CD1c-positive myeloid dendritic cell (primary cell): ENCODE measurements at regions not wholly inside any gene's neighbourhood (a gene's known extent, or its start where the extent isn't known, plus 50 kb on each side); places are given as distances from the start of the nearest gene placed in this dataset.

Experiments
- DNase-seq: peaks from one replicate; pipeline ENCODE4 v3.0.0-alpha.2; 2016; ENCODE audit errors: extremely low spot score

DNA sequence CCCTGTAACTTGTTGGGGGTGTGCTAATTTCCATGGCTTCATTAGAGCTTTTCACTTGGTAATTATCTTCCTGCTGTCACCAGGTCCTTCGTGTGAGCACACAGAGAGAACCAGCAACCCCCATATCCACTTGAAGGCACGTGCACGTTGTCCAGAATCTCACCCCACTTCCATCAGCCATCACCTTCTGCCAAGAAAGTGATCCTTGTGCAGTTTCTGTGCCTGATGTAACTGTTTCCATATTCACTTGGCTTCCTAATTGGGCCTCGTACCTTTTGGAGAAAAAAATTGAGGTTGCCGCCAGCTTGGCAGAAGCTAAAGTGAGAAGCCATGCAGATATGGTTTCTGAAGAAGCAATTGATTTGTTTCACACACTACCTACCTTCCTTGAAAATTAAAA is 153.7 kb upstream of the TSHZ2 start:
- DNase-seq: no peak

DNA sequence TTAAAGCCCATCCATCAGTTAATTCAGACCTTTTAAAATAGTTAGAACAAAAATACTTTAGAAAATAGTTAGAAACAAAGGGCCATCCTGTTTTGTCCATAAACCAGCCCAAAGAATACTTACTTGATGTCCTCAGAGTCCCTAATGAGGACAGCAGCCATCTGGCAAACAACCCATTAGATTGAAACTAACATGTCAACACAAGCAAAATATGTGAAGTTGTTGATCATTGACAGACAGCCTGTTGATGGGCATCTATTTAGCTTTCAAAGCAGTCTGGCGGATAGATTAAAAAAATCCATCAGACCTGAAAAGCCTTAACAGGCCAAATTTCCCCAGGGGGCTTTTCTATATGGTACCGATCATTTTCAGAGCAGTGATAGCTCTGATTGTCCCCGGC is 154.2 kb upstream of the TSHZ2 start:
- no peak for DNase-seq

DNA sequence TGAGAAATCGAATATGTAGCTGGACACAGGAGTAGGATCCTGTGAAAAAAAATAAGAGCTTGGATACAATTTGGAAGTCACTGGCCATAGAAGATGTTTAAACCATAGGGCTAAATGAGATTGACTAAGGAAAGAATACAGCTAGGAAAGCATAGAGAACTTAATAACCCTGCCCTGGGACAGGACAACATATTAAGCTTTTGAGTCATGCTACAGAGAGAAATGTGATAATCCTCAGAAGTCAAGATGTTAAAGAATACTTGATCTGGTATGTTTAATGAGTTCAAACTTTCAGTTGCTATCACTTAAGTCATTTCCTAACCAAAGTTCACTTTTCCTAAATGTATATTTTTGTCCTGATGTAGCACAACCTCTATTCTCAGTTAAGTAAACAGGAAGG is 154.6 kb upstream of the TSHZ2 start:
- DNase-seq: no peak

- DNase-seq: no peak
Observed at GRCh38 chr20:52814371-52814770, 157.8 kb upstream of the TSHZ2 start.

- no peak for DNase-seq
Observed at GRCh38 chr20:52812231-52812847, 159.8 kb upstream of the TSHZ2 start.

- no peak for DNase-seq
Observed at GRCh38 chr20:52809003-52809402, 163.2 kb upstream of the TSHZ2 start.

- no peak for DNase-seq
Observed at GRCh38 chr20:52806918-52807317, 165.2 kb upstream of the TSHZ2 start.

DNA sequence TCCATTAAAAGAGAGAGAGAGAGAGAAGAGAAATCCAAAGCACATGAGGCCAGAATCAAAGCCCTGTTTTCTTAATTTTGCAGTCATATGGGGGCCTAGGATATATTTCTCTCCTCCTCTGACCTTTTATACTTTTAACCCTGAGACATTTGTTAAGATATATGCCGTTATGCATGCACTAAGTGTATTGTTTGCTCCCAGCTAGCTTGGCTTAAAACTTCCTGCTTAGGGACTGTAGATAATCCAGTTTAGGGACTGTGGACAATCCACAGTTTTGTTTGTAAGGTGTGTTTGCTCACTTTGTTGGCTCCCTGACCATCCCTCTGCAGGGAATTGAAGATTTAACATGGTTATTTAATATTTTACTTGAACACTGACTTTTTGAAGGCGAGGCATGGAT is 166.3 kb upstream of the TSHZ2 start:
- no peak for DNase-seq

DNA sequence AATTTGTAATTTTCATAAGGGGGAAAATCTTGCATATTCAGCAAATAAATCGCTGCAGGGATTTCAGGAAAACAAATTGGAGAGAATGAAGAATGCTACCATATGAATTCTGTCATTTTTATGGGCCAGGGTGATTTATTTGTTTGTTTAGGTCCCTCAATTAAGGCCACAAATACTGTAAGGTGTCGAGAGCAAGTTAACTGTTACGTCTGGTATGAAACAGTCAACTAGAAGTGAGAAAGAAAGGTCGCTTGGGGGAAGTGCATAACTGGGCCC is 166.9 kb upstream of the TSHZ2 start:
- DNase-seq: no peak

GRCh38 chr20:52804497-52805295 is 167.5 kb upstream of the TSHZ2 start:
- no peak for DNase-seq

GRCh38 chr20:52801628-52802006 is 170.5 kb upstream of the TSHZ2 start:
- no peak for DNase-seq

- no peak for DNase-seq
Observed at GRCh38 chr20:52800734-52801627, 171.2 kb upstream of the TSHZ2 start.

DNA sequence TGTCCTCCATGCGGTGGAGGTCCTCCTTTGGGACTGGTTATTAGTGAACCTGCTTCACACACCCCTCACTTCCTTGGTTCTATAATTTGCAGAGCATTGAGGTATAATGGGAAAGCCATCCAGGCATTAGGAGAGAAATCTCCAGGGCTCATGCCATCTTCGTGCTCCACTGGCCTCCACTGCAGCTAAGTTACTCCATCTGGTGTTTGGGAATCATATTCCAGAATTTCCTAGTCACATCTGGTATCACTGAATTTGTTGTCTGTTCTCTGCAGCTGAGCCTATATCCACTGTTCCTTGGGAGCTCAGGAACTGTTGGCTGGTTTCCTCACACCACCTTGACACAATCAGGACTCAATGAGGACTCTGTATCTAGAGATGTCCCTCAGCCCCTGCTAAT is 173.0 kb upstream of the TSHZ2 start:
- DNase-seq: no peak

DNA sequence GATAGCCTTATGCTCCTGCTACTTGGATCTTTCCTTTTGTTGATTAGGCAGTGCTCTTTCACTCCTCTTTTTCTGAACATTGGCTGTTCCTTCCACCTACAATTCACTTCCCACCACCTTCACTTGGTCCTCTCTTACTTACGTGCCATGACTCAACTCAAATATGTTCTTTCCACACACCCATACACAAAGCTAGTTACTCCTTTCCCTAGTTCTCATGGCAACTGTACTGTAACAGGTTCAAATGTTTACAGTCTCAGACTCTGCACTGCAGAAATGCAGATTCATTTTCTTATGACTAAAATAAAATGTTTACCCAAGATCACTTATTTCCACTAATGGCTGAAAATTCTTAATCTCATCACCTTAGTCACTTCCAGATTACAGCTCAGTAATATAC is 174.0 kb upstream of the TSHZ2 start:
- DNase-seq: no peak

DNA sequence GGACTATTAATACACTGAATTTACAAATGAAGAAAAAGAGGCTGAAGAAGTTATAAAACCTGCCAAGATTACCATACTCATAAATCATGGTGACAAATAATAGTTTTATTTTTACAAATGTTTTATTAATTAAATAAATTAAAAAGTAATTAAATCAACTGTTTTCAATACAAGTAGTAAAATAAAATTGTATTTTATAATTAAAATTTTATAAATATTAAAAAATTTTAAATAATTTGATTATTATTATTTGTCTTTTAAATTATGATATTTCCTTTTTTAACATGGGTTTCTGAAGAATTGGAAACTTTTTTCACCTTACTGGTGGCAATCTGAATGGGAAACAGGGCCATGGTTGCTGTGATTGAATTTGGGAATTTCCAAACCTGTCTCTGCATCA is 177.3 kb upstream of the TSHZ2 start:
- no peak for DNase-seq

- no peak for DNase-seq
Observed at GRCh38 chr20:52793339-52793963, 178.7 kb upstream of the TSHZ2 start.

DNA sequence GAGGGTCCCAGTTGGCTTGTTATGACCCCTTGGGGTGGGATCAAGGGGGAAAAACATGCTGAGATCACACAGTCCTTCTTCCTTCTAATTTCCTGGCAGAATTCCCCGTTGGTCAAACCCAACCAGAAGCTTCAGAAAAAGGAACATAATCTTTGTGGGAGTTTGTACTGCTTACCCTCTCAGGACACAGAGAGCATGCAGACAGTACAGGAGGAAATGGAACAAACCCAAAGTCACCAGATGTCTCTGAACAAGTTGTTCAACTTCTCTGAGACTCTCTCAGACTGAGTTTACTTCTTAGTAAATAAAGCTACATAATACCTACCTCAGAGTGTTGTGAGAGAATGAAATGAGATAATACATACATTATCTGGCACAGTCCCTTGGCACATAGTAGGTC is 181.1 kb upstream of the TSHZ2 start:
- DNase-seq: no peak

DNA sequence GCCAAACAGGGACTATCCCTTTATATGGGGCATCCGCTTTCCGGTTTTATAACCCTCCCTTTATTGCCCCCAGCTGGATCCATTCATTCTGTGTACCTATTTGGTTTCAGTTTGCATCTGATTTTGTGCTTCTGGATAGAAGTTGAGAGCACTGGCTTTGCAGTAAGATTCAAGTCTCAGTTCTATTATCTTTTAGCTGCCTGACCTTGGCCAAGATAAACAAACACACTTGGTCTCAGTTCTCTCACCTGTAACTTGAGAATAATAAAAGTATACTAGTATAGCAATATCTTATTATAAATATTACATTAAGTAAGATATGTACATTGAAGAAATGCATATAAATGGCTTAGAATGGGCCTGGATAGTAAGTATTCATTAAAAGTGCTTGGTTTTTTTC is 182.4 kb upstream of the TSHZ2 start:
- DNase-seq: no peak

DNA sequence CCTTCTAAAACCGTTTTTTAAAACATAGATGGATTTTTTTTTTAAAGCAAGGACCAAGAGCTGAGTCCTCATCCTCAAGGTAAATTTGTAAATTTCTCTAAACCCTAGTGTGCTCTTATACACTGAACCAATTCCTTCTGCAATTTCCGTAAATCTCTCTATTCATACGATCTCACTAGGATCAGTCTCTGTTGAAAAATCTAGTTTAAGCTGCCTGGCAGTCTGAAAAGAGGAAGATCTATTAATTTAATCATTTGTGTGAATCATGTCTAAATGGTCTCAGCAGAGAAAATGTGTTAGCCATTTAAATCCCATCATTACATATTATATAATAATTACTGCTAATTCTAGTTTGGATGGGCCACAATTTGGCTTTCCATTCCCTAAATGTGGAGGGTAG is 184.2 kb upstream of the TSHZ2 start:
- DNase-seq: no peak

DNA sequence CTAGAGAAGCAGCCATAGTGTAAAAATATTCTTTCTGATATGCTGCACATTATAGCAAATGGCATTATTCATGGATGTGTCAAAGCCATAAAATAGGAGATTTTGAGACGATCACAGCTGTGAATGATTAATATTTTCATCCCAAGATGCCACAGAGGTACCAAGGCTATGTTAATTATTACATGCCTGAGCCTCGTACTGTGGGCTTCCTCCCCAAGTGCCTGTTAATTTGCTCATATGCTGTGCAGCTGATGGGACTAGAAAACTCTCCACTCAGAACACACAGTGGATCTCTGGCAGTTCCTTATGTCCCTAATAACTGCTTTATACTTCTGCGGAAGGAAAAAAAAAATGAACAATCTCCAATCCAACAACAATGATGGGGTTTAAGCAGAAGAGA is 184.9 kb upstream of the TSHZ2 start:
- no peak for DNase-seq

DNA sequence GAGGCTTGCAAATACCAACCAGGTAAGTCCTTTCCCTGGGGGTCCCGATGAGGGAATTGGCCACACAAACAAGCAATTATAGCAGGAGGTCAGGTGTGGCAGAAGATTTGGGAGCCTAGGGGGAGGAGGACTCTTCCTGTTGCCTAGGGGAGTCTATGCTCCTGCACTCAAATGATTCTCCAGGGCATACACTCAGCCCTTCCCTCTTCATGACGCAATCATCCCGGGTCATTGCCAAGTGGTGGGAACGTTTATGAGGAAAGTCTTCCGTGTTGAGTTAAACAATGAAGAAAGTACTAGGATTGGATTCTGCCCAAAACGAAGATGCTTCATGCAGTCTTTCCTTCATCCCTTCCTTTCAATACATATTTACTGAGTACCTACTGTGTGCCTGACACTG is 186.5 kb upstream of the TSHZ2 start:
- DNase-seq: no peak

- DNase-seq: no peak
Observed at GRCh38 chr20:52783769-52784168, 188.4 kb upstream of the TSHZ2 start.

DNA sequence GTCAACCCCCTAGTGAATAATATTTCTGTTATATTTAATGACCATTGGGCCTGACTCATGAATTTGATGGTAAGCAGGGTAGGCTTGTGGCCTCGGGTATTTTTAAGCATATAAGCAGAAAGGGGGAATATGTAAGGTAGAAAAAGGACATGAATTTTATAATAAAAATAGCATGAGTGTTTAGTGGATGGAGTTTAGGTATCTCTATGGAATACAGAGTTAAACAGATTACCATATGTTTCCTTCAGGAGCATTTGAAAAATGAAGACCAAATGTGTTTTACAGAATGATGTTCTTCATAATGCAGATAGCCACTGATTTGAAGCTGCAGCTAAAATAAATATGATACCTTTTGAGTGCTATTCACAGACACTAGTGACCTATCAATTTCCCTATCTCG is 191.7 kb upstream of the TSHZ2 start:
- DNase-seq: no peak
